ENCODE measurements at regions not wholly inside any gene's neighbourhood (a gene's known extent, or its start where the extent isn't known, plus 50 kb on each side); places are given as distances from the start of the nearest gene placed in this dataset.

- TF ChIP-seq CTCF (IDR thresholded peaks at IDR 0.05) (no peak), POLR2A (IDR thresholded peaks at IDR 0.05) (no peak)
These were observed 523.1 kb upstream of the DPP6 start for GRCh38 chr7:153529100-153529499.
